ENCODE measurements at regions not wholly inside any gene's neighbourhood (a gene's known extent, or its start where the extent isn't known, plus 50 kb on each side); places are given as distances from the start of the nearest gene placed in this dataset.
"Not testable (repeated sequence)": the region's sequence is repeated elsewhere in the genome, so short reads cannot be mapped to it uniquely, and the experiment has no call there.

DNA sequence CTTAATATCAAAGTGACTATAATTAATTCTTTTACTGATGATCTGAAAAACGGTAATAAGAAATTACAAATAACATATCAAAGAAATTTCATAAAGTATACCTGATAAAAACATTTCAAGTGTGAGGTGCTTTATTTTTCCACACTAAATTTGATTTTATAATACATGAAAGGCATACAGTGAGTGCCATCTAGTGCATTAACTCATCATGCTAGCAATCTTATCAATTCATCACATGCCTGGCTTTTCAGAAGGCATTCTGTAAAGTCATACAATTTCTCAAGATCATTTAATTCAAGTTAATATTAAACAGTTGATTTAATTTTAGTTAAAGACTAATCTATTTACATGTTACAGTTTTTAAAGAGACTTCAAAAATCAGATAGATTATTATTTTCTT lies 1020.9 kb downstream of the GATA3 start:
- no peak for DNase-seq

GRCh38 chr10:9076066-9076465 lies 1021.6 kb downstream of the GATA3 start:
- no peak for DNase-seq

- DNase-seq: no peak
Observed at GRCh38 chr10:9081253-9081652, 1026.8 kb downstream of the GATA3 start.

DNA sequence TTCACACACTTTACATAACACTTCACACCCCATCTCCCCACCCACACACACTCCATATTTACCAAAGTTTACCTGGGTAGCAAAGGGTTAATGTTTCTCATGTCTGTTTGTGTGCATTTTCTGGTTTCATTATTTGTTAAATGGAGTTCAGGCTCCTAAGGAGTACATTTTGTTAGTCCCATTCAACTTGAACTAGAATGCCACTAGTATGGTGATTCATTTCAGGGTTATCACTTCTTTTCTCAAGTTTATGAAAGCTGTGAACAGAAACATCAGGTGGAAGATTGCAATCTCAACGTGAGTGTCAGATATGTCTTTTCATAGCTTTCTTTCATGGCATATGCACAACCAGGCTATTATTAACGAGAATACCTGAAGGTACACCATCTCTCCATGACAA lies 1027.5 kb downstream of the GATA3 start:
- no peak for DNase-seq

DNA sequence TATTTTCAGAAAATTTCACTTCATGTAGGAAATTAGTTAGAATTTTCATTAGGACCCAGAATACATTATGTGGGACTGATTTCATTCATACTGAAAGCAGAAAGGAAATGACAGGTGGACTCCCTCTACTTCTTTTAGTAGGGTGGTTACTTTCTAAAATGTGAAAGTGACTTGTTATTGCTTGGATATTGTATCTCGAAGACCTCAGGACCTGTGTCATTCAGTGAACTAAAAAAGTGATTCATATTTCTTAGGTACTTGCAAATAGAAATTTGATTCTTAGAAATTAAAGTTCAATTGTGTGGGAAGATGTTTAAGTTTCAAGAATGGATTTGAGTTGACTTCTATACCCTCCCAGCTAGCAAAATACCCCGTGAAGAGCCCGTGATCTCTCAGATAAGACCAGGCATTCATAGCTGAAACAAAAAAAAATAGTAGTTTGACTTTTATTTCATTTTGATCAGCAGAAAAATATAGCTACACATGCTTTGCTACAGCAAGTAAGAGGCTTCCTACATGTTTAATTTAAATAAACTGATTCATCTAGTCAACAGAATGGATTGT lies 1037.1 kb downstream of the GATA3 start:
- peak; percentile 24 to 30 for DNase-seq

GRCh38 chr10:9096288-9096687 lies 1041.8 kb downstream of the GATA3 start:
- peak; percentile 19 to 23 for DNase-seq

DNA sequence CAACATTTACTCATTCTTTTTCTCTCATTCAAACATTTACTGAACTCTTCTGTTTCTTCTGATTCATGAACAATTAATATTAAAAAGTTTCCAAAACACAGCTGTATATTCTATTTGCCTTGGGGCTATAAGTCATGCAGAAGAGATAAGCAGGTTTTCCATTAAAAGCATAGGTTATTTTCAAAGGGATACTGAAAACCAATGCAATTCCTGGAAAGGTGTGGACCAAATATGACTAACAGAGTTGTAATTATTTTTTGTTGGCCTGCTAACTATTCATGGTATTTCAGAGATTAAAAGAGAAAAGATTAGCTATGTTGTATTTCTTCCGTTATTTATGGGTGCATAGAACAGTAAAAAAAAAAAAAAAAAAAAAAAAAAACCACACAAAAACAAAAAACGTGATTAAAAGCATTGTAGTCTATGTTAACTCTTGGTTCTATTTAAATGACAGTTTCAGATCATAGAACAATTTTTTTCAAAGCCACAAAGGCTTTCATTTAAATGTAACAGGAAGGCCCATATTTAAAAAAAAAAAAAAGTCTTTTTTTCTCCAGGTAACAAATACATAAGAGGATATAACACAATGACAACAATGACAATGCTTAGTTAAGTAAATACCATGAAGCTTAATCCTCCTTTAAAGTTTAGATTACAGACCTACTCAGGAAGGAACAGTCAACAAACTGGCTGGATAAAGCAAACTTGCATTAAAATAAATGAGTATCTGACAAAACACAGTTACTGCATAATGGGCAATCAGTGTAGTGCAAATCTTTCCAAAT lies 1042.9 kb downstream of the GATA3 start:
- no peak for DNase-seq

GRCh38 chr10:9097991-9098306 lies 1043.5 kb downstream of the GATA3 start:
- DNase-seq: no peak

GRCh38 chr10:9102026-9102425 lies 1047.5 kb downstream of the GATA3 start:
- DNase-seq: no peak

DNA sequence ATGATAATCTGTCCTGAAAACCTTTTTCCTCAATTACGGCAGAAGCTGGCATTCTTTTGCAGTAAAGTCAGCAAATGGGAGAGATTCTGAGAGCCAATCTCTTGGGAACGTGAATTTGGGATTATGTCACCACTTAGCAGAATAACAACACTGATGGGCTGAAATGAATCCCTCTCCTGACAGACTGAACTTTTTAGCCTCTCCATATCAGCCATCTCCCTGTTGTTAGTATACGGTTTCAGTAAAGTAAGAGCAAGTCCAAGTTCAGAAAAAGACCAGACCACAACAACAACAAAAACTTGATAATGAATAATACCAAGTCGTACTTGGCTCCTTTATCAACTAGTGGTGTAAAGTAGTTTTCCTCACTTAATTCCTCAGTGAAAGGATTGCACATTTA lies 1048.8 kb downstream of the GATA3 start:
- no peak for DNase-seq

DNA sequence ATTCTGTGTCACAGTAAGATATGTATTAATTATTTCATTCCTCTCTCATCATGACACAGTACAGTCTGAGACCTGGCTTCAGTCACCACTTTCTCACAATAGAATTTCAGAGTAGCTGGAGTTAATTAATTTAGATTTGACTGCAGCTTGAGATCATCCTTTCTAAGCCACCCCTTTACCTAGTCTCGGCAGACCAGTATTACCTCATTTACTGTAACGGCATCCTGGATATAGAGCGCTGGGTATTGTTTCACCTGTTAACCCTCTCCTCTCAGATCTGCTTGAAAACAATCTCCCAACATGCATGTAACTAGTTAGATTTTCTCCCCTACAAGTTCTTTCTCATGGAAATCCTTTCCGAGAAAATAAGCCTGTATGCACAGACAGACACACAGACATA lies 1057.5 kb downstream of the GATA3 start:
- no peak for DNase-seq

- no peak for DNase-seq
Observed at GRCh38 chr10:9126728-9127127, 1072.2 kb downstream of the GATA3 start.

DNA sequence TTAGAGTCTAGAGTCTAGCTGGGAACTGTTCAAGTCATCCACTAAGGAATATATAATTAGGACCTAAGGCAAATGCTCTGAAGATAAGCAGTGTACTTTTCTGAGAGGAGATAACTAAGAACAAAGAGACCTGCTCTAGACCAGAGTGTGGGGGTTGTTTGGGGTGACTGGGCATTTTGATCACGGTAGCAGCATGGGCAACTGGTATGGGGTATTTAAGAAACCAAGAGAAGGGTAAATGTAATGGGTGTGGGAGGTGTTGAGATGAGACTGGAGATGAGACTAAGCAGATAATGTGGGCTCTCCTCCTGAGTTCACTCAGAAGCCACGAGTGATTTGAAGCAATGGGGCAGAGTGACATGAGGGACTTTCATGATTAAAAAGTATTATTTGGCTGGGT lies 1082.9 kb downstream of the GATA3 start:
- no peak for DNase-seq

DNA sequence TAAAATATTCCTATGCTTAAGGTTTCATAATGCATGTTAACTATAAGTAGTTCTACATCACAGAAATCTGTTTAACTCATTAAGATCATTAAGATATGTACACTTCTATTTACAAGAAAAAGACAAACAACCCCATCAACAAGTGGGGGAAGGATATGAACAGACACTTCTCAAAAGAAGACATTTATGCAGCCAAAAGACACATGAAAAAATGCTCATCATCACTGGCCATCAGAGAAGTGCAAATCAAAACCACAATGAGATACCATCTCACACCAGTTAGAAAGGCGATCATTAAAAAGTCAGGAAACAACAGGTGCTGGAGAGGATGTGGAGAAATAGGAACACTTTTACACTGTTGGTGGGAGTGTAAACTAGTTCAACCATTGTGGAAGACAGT lies 1084.3 kb downstream of the GATA3 start:
- not testable (repeated sequence) for DNase-seq

DNA sequence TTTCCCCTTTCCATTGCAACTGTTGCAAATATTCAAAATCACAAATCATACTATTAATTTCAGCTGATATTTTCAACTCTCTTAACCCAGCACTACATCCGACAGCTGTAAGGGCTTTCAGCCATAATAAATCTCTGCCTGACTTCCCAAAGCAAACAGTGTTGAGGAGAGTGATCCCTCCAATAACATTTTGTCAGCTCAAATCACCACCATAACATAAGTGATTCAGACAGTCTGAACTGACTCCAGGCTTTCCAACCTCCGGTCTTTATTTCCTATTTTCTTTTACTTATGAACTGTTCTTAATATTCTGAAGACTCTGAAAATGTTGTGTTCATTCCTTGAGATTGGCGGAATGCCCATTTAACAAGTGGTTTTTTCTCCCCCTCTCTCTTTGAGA lies 1085.9 kb downstream of the GATA3 start:
- no peak for DNase-seq

DNA sequence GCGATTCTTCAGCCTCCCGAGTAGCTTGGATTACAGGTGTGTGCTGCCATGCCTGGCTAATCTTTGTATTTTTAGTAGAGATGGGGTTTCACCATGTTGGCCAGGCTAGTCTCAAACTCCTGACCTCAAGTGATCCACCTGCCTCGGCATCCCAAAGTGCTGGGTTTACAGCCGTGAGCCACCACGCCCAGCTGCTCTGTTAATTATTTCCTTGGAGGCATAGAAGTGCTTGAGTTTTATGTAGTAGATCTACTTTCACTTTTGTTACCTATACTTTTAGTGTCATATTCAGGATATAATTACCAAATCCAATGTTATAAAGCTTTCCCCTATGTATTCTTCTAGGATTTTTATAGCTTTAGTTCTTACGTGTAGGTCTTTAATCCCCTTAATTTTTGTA lies 1093.0 kb downstream of the GATA3 start:
- no peak for DNase-seq

DNA sequence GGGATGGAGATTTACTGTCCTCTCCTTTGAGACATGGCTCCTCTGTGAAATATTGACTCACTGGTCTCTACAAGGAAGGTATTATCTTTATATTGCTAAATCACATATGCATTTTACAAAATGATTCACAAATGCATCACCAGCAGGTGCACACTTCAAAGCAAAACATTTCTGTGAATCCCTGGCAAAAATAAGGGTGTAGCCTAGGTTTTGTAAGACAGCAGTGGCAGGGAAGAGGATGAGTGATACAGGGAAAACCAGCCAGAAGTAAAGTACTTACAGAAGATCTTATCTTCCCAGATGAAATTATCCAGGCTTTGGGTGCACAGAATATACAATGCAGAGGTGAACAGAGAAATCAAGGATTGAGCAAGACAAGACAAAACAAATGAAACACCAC lies 1094.6 kb downstream of the GATA3 start:
- DNase-seq: no peak

- DNase-seq: not testable (repeated sequence)
Observed at GRCh38 chr10:9153057-9153456, 1098.6 kb downstream of the GATA3 start.

- DNase-seq: no peak
Observed at GRCh38 chr10:9157656-9158055, 1103.2 kb downstream of the GATA3 start.

DNA sequence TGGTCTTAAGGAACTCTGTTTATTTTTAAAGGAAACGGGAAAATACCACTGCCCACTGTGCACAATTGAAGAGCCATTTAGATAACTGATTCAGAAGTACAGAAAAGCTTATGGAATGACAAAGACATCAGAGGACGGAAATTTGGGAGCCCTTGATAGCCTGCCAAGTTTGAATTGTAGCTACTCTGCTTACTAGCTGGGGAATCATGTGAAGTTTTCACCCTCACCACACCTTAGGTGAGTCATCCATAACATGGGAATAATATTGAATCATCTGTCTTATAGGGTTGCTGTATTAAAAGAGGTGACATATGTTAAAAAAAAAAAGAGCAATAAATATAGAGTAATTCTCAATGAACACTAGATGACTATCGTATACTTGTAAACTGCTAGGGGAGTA lies 1104.2 kb downstream of the GATA3 start:
- DNase-seq: no peak

DNA sequence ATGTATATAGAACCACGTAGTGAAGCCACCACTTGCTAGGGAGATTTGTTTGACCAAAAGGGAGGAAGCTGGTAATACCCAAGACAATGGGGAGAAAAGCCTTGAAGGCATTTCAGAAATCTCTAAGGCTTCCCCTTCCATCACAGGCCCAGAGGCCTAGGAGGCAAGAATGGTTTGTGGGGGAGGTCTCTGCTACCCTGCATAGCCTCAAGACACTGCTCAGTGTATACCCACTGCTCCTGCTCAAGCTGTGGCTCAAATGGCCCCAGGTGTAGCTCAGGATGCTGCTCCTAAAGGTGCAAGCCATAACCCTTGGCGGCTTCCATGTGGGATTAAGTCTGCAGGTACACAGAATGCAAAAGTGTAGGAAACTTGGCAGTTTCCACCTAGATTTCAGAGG lies 1105.8 kb downstream of the GATA3 start:
- DNase-seq: no peak

DNA sequence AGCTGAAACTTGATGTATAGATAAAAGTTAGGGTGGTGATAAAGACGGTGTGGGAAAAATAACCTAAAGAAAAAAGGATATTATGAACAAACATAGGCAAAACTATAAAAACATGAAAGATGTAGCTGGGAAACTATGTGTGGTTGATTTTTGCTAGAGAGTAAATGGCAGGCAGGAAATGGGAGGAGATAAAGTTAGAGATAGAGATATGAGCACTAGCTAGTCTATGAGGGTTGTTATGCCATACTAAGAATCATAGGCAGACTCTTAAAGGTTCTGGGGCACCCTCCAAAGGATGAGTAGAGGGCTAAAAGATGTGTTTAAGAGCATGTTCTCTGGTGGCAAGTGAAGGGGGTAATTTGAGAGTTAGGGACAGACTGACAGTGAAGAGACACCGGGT lies 1109.2 kb downstream of the GATA3 start:
- no peak for DNase-seq

DNA sequence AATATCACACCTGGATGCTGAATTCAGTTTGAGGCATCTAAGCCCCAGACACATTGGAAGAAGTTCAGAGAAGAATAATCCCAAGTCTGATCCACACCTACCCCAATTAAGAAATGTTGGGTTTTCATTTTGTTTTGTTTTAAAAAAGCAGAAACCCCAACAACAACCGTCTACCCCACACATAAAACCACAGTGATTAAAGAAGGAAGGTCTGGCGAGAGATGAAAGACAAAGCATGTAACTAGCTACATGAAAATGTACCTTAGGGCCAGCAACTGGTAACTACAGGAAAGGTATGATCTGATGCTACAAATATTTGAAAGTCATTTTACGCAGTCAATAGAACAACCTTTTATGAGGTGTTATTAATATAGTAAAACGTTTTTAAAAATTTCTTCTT lies 1112.3 kb downstream of the GATA3 start:
- no peak for DNase-seq

- no peak for DNase-seq
Observed at GRCh38 chr10:9172276-9172675, 1117.8 kb downstream of the GATA3 start.

DNA sequence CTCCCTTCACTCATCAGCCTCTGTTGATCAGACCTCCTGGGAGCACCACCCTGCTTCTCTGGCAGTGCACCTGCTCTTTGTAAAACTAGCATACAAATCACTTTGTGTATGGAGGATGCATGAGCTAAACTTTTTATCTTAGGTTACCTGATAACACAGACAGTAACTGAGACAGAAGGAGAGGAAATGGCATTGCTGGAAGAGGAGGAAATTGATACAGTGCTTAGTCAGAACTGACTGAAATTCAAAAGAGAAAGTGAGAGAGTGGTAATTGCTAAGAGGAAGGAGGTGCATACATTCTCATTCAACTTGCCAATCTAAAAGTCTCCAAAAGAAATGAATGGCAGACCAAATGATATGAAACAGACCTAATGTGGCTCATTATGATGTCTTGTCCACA lies 1120.7 kb downstream of the GATA3 start:
- DNase-seq: no peak

Data from stimulated activated CD4-positive, alpha-beta T cell treated with anti-CD3 and anti-CD28 coated beads, Interleukin-2, amount 100 ng/mL, for 24 hours (primary cell).